Colon (tissue), 2 donors: ENCODE measurements at regions not wholly inside any gene's neighbourhood (a gene's known extent, or its start where the extent isn't known, plus 50 kb on each side); places are given as distances from the start of the nearest gene placed in this dataset.

Experiments
- FAIRE-seq: peaks from 2 replicates; lab custom pipeline; 2012; peaks lifted over from hg19 to GRCh38; lab: Jason Lieb, UNC
- donor health status: control.
- donor health status: control.

GRCh38 chr1:55483523-55483922 is 268.4 kb upstream of the USP24 start:
- no peak for FAIRE-seq

GRCh38 chr1:55481634-55482033 is 266.5 kb upstream of the USP24 start:
- FAIRE-seq, result no peak

GRCh38 chr1:55480029-55480795 is 265.0 kb upstream of the USP24 start:
- FAIRE-seq, result peak; percentile 5

GRCh38 chr1:55478742-55479141 is 263.6 kb upstream of the USP24 start:
- FAIRE-seq, result no peak

GRCh38 chr1:55477953-55478352 is 262.8 kb upstream of the USP24 start:
- no peak for FAIRE-seq

GRCh38 chr1:55476445-55477015 is 261.4 kb upstream of the USP24 start:
- no peak for FAIRE-seq

- no peak for FAIRE-seq
Observed at GRCh38 chr1:55474168-55474786, 259.1 kb upstream of the USP24 start.

- no peak for FAIRE-seq
Observed at GRCh38 chr1:55473661-55474060, 258.5 kb upstream of the USP24 start.

- FAIRE-seq, result no peak
Observed at GRCh38 chr1:55472784-55473183, 257.6 kb upstream of the USP24 start.

GRCh38 chr1:55472115-55472514 is 257.0 kb upstream of the USP24 start:
- no peak for FAIRE-seq

- no peak for FAIRE-seq
Observed at GRCh38 chr1:55468142-55468795, 253.1 kb upstream of the USP24 start.

- no peak for FAIRE-seq
Observed at GRCh38 chr1:55466921-55467320, 251.8 kb upstream of the USP24 start.

- no peak for FAIRE-seq
Observed at GRCh38 chr1:55466373-55466772, 251.2 kb upstream of the USP24 start.

GRCh38 chr1:55464550-55464949 is 249.4 kb upstream of the USP24 start:
- FAIRE-seq, result no peak

GRCh38 chr1:55463814-55464475 is 248.8 kb upstream of the USP24 start:
- no peak for FAIRE-seq

- no peak for FAIRE-seq
Observed at GRCh38 chr1:55457874-55458273, 242.7 kb upstream of the USP24 start.

GRCh38 chr1:55456971-55457370 is 241.8 kb upstream of the USP24 start:
- FAIRE-seq, result no peak

GRCh38 chr1:55448261-55448660 is 233.1 kb upstream of the USP24 start:
- no peak for FAIRE-seq

- no peak for FAIRE-seq
Observed at GRCh38 chr1:55447488-55447887, 232.3 kb upstream of the USP24 start.

GRCh38 chr1:55446351-55446750 is 231.2 kb upstream of the USP24 start:
- no peak for FAIRE-seq

GRCh38 chr1:55445416-55445815 is 230.3 kb upstream of the USP24 start:
- FAIRE-seq, result no peak

- FAIRE-seq, result no peak
Observed at GRCh38 chr1:55444667-55445066, 229.5 kb upstream of the USP24 start.
